Hepatocyte (in vitro differentiated cells): ENCODE measurements at regions not wholly inside any gene's neighbourhood (a gene's known extent, or its start where the extent isn't known, plus 50 kb on each side); places are given as distances from the start of the nearest gene placed in this dataset.

ENCODE experiments used
- EZH2 ChIP-seq: fragments of 200-600 bp; sonication (generic); IDR thresholded peaks from 2 replicates; pipeline ENCODE4 v1.6.1; 2016; ENCODE audit warnings: antibody characterized with exemption, mild to moderate bottlenecking, borderline replicate concordance
- TF ChIP-seq, protein P1 (sequence below): fragments of 200-600 bp; sonication (generic); IDR thresholded peaks from 2 replicates; pipeline ENCODE4 v1.5.1; 2016; ENCODE audit warnings: antibody characterized with exemption, mild to moderate bottlenecking; ENCODE audit not compliant: poor library complexity

DNA sequence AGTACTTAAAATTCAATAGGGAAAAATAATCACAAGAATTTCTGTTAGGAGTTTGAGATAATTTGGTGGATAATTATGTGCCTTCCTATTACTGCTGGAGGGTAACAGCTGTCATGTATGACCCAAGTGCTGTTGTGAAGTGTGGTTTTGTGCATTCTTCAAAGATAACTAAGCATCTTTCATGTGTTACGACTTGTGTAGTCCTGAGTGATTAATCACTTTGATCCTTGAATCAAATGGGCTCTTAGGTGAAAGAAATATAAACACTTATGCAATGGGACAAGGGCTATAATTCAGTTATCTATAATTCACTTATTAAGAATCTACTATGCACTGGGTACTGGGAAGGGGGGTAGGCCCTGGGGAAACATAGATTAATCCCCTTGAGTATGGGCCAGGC lies 89.0 kb downstream of the CH25H start:
- TF ChIP-seq, protein P1, sequence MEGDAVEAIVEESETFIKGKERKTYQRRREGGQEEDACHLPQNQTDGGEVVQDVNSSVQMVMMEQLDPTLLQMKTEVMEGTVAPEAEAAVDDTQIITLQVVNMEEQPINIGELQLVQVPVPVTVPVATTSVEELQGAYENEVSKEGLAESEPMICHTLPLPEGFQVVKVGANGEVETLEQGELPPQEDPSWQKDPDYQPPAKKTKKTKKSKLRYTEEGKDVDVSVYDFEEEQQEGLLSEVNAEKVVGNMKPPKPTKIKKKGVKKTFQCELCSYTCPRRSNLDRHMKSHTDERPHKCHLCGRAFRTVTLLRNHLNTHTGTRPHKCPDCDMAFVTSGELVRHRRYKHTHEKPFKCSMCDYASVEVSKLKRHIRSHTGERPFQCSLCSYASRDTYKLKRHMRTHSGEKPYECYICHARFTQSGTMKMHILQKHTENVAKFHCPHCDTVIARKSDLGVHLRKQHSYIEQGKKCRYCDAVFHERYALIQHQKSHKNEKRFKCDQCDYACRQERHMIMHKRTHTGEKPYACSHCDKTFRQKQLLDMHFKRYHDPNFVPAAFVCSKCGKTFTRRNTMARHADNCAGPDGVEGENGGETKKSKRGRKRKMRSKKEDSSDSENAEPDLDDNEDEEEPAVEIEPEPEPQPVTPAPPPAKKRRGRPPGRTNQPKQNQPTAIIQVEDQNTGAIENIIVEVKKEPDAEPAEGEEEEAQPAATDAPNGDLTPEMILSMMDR: no peak
- no peak for TF ChIP-seq EZH2
